PC-9 (cell line): ENCODE measurements at regions not wholly inside any gene's neighbourhood (a gene's known extent, or its start where the extent isn't known, plus 50 kb on each side); places are given as distances from the start of the nearest gene placed in this dataset.
"Not testable (repeated sequence)": the region's sequence is repeated elsewhere in the genome, so short reads cannot be mapped to it uniquely, and the experiment has no call there.

Experiments
- BruUV-seq: library from RNA; stranded (reverse); fragments of 400-500 nt; replicated peaks from 2 replicates; lab custom pipeline; 2021; lab: Mats Ljungman, UMichigan
- CTCF ChIA-PET: fragments of 300-600 bp; sonication (Branson Sonifier 250); formaldehyde crosslinking; loops from one replicate; lab custom pipeline; 2022; ENCODE audit warnings: antibody characterized with exemption; lab: Charles Lee
- POLR2A ChIA-PET: fragments of 300-600 bp; sonication (Branson Sonifier 250); formaldehyde crosslinking; loops from one replicate; lab custom pipeline; 2022; ENCODE audit warnings: antibody characterized with exemption; ENCODE audit not compliant: unreplicated experiment; lab: Charles Lee
- DNase-seq, 2 experiments: peaks; one replicate each; pipeline versions ENCODE4 v3.0.0 to v3.0.0-alpha.2; 2015 to 2022; ENCODE audit warnings: mixed read lengths in 1 of 2
- H2AFZ ChIP-seq: fragments of 200-600 bp; sonication (generic); 2 replicates; pipeline ENCODE4 v1.8.1; 2017; ENCODE audit warnings: antibody characterized with exemption
- H3F3A ChIP-seq: fragments of 200-600 bp; sonication (generic); 2 replicates; pipeline ENCODE4 v1.8.1; 2017; ENCODE audit warnings: antibody characterized with exemption, mild to moderate bottlenecking, low read depth; ENCODE audit not compliant: insufficient read depth
- H3K27ac ChIP-seq: fragments of 200-600 bp; sonication (generic); 2 replicates; pipeline ENCODE4 v1.6.1; 2016; ENCODE audit warnings: mixed run types
- H3K27me3 ChIP-seq: fragments of 200-600 bp; sonication (generic); 2 replicates; pipeline ENCODE4 v1.6.1; 2016; ENCODE audit warnings: low read depth, mixed run types; ENCODE audit not compliant: insufficient read depth
- H3K36me3 ChIP-seq: fragments of 200-600 bp; sonication (generic); 2 replicates; pipeline ENCODE4 v1.6.1; 2016; ENCODE audit warnings: low read depth, mixed run types
- H3K4me1 ChIP-seq: fragments of 200-600 bp; sonication (generic); replicated peaks from 2 replicates; pipeline ENCODE4 v1.6.1; 2016; ENCODE audit warnings: mixed run types; ENCODE audit not compliant: insufficient read depth
- H3K4me2 ChIP-seq: fragments of 200-600 bp; sonication (generic); 2 replicates; pipeline ENCODE4 v1.6.1; 2017; ENCODE audit warnings: mixed run types
- H3K4me3 ChIP-seq: fragments of 200-600 bp; sonication (generic); 2 replicates; pipeline ENCODE4 v1.6.1; 2016; ENCODE audit warnings: mixed run types
- H3K79me2 ChIP-seq: fragments of 200-600 bp; sonication (generic); 2 replicates; pipeline ENCODE4 v1.6.1; 2017; ENCODE audit warnings: low read depth, mixed run types
- H3K9me2 ChIP-seq: fragments of 200-600 bp; sonication (generic); 2 replicates; pipeline ENCODE4 v1.8.1; 2017; ENCODE audit warnings: mild to moderate bottlenecking; ENCODE audit not compliant: insufficient read depth
- H3K9me3 ChIP-seq: fragments of 200-600 bp; sonication (generic); 2 replicates; pipeline ENCODE4 v1.8.1; 2016; ENCODE audit warnings: low read depth; ENCODE audit not compliant: insufficient read depth
- H4K20me1 ChIP-seq: fragments of 200-600 bp; sonication (generic); 2 replicates; pipeline ENCODE4 v1.8.1; 2017; ENCODE audit not compliant: insufficient read depth
- CTCF ChIP-seq: fragments of 200-600 bp; sonication (generic); conservative IDR thresholded peaks from 2 replicates; pipeline ENCODE4 v1.6.1; 2017; ENCODE audit warnings: mixed run types, antibody characterized with exemption, mild to moderate bottlenecking, moderate library complexity
- EZH2 ChIP-seq: fragments of 200-600 bp; sonication (generic); IDR thresholded peaks from 2 replicates; pipeline ENCODE4 v1.8.0; 2017; ENCODE audit warnings: antibody characterized with exemption, low read depth
- intact Hi-C: fragments of 100-400 bp; cut with micrococcal nuclease; formaldehyde crosslinking; loops from one replicate; pipeline ENCODE4 v1.10.0; 2022; ENCODE audit not compliant: unreplicated experiment

- Histone ChIP-seq H3K9me3 (no peaks in the 10 kb centered on the region), H3K27me3 (no peaks in the 10 kb centered on the region), H3K9me2 (no peaks in the 10 kb centered on the region), H2AFZ (no peak overlapping the region), H3K36me3 (no peaks in the 10 kb centered on the region), H4K20me1 (no peaks in the 10 kb centered on the region), H3K4me2 (no peak overlapping the region), H3K27ac (no peak overlapping the region), H3F3A (no peaks in the 10 kb centered on the region), H3K4me1 (no peaks in the 10 kb centered on the region), H3K79me2 (no peaks in the 10 kb centered on the region), H3K4me3 (no peak overlapping the region)
- ChIA-PET CTCF (no interaction called here), POLR2A (no interaction called here)
- intact Hi-C loops, result no loop called here
- BruUV-seq, result no TSS peak
- no peak for TF ChIP-seq CTCF
- no peak for TF ChIP-seq EZH2
- DNase-seq, result no peak
Observed at GRCh38 chr12:41992022-41992421, 152.7 kb downstream of the GXYLT1 start.

- no peaks in the 10 kb centered on the region for H3K9me2 ChIP-seq
- no peaks in the 10 kb centered on the region for H3K4me1 ChIP-seq
- H3F3A ChIP-seq, result no peaks in the 10 kb centered on the region
- no peaks in the 10 kb centered on the region for H3K27me3 ChIP-seq
- no peaks in the 10 kb centered on the region for H3K79me2 ChIP-seq
- no peaks in the 10 kb centered on the region for H4K20me1 ChIP-seq
- CTCF ChIA-PET, result no interaction called here
- H3K36me3 ChIP-seq, result no peaks in the 10 kb centered on the region
- H3K9me3 ChIP-seq, result no peaks in the 10 kb centered on the region
- no TSS peak for BruUV-seq
- TF ChIP-seq CTCF (no peak), EZH2 (no peak)
- no peak overlapping the region for H3K27ac ChIP-seq
- intact Hi-C loops, result no loop called here
- no peak overlapping the region for H2AFZ ChIP-seq
- no peak overlapping the region for H3K4me2 ChIP-seq
- POLR2A ChIA-PET, result no interaction called here
- H3K4me3 ChIP-seq, result no peak overlapping the region
- no peak for DNase-seq
Observed at GRCh38 chr12:41988715-41989114, 156.0 kb downstream of the GXYLT1 start.

- H3F3A ChIP-seq, H3K27ac ChIP-seq, H3K4me1 ChIP-seq, H3K4me2 ChIP-seq, H3K27me3 ChIP-seq, H3K9me3 ChIP-seq, POLR2A ChIA-PET, H3K36me3 ChIP-seq, H3K4me3 ChIP-seq, H3K79me2 ChIP-seq, DNase-seq, H2AFZ ChIP-seq, intact Hi-C loops, H3K9me2 ChIP-seq, BruUV-seq, H4K20me1 ChIP-seq: not testable (repeated sequence)
- CTCF ChIA-PET, result interaction anchor here (0.6 kb wide), 1 partner anchor 86 kb away, joined by 7 read pairs; no protein-coding TSS in a partner anchor
Observed at GRCh38 chr12:41986513-41986912, 158.2 kb downstream of the GXYLT1 start.

- Histone ChIP-seq H3K27ac (no peak overlapping the region), H3K9me3 (no peaks in the 10 kb centered on the region), H3K36me3 (no peaks in the 10 kb centered on the region), H3K4me2 (no peak overlapping the region), H3K4me3 (no peak overlapping the region), H3K9me2 (no peaks in the 10 kb centered on the region), H4K20me1 (no peaks in the 10 kb centered on the region), H3F3A (no peaks in the 10 kb centered on the region), H3K27me3 (no peaks in the 10 kb centered on the region), H3K4me1 (no peaks in the 10 kb centered on the region), H2AFZ (no peak overlapping the region), H3K79me2 (no peaks in the 10 kb centered on the region)
- intact Hi-C loops, result no loop called here
- ChIA-PET CTCF (no interaction called here), POLR2A (no interaction called here)
- TF ChIP-seq CTCF, result no peak
- TF ChIP-seq EZH2, result no peak
- BruUV-seq, result no TSS peak
- DNase-seq, result no peak
Observed at GRCh38 chr12:41983856-41984255, 160.8 kb downstream of the GXYLT1 start.
